ENCODE measurements at regions not wholly inside any gene's neighbourhood (a gene's known extent, or its start where the extent isn't known, plus 50 kb on each side); places are given as distances from the start of the nearest gene placed in this dataset.

DNA sequence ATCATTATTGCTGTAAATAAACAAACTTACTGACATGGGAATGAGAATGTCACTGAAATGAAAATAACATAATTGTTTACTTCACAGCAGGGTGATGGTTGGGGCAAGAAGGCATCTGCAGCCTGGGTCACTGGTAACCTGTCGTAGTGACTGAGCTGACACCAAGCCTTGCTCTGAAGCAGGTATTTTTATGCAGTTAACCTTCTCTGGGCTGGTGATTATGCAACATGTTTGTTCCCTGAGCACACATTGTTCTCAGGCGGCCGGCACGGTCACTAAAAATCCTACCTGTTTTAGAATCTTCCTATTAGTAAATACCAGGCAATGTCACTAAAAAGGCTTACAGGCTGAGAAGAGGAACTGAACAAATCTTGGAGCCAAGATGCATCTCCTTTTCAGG lies 157.7 kb upstream of the NR3C1 start:
- DNase-seq (ENCODE audit: low read depth) = no peak

DNA sequence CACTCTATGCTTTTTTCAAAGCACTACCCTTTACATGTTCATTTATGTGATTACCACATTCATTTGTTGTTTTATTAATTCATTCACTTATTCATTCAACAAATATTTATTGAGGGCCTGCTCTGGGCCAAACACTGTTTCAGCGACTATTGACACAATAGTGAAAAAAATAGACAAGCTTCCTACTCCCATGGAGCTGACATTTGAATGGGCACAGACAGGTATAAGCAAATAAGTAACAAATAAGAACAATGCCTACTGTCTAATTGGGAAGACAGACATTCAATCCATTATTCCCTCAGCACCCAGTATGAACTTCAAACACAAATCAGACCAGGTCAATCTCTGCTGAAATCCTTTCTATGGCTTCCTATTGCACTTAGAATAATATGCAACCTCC lies 156.9 kb upstream of the NR3C1 start:
- no peak for DNase-seq (ENCODE audit: low read depth)

DNA sequence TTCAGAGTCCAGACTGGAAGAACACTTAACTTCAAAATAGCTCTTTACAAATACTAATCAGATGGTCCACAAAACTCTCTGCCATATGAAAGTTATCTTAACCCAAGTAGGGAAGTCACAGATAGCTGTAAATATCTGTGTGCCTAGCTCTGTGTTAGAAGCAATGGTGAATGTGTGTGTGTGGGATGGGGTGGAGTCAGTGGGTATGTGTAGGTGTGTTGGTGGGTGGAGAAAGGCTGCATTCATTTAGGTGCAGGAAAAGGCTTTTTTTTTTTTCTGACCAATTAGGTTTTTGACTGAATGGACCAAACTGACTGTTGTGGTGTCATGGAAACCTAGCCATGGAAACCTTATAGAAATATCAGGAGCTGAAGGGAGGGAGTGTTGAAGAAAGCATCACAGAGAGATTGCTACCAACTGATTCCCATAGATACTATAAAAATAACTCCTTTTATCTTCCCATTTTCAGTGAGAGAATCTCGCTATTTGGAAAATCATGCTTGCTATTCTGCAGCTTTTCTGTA lies 156.2 kb upstream of the NR3C1 start:
- DNase-seq (ENCODE audit: low read depth) = no peak

DNA sequence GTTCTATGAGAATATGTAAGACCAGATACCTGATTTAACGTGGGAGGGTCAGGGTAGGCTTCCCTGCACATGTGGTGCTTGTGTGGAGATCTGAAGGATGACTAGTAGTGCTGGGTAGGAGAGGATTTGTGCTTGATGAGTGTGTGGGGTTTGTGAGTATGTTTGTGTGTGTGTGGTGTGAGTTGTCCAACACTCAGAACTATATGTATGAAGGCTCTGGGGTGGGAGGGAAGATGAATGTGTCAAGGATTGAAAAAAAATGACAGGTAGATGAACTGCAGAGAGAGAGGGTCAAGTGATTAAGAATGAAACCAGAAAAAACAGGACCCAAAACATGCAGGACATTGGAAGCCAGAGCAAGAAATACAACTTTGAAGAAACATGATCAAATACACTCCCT lies 154.6 kb upstream of the NR3C1 start:
- DNase-seq (ENCODE audit: low read depth) = no peak

DNA sequence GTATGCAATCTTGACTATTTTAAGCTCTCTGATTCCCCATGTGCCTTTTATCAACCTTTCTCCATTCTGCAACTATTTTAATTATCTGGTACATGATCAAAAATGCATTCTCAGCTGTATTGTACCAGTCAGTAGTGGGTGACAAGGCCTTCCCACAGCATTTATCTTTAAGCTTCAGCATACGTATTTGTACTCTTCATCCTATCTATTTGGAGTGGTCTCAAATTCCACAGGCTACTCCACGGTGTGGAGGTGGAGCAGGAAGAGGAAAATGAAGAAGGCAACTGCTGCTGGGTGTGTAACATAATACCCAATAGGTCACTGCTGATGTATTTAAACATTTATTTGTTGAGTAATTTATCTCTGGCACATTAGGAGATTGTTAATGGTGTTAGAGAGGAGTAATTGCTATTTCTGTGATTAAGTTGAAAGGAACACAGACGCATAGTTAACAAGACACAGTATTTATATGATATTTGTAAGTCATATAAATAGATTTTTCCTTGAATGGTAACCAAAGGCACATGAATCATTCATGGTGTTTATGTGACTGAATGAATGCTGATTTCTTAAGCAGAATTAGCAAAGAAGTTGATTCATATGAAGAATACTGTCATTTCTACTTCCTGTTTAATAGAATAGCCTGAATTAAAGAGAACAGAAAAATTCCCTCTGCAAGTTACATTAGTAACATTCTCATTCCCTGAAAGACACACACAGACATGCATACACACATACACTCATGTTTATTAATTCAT lies 153.8 kb upstream of the NR3C1 start:
- no peak for DNase-seq (ENCODE audit: low read depth)

DNA sequence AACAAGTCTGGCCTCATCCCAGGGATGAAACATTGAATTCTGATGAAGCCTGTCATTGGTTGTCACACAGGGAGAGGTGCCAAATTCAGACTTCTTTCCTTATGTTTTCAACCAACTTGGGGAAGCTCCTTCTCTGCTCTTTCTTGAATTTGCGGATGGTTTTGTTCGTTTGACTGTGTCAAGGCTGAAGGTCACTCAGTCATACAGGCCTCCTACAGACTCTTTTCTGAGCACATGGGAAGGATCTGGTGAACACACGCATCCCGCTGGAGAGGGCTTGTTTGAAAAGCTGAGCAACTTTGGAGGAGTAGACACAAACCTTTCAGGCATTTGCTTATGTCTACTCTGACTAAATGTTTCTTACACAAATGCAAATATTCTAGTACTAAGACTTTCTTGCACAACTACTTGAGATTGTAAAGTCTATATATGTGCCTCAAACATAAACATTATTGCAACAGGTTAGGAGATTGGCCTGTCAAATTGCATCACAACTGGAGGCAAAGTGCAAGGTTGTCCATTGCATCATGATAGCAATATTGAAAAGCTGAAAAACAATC lies 151.5 kb upstream of the NR3C1 start:
- DNase-seq (ENCODE audit: low read depth) = no peak

DNA sequence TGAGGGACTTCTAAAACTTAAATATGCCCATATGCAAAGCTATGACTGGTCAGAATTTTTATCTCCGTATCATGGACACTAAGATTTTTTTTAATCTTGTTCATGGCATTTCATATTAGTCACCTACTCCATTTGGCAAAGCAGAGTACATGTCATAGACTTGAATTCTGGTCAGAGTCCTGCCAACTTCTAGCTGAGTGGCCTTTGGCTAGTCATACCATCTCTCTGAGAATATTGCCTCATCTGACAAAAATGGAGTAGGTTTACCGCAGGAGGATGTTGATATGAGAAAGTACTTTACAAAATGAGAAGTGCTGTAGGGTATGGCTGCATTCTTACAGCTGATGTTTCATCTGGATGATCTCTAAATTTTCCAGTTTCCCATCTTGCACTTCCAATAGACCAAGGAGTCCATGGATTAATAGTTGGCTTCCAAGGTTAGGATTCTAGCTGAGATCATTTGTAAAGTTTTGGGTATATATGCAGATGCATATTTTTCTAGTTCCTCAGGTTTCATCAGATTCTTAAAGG lies 150.8 kb upstream of the NR3C1 start:
- DNase-seq (ENCODE audit: low read depth) = no peak

DNA sequence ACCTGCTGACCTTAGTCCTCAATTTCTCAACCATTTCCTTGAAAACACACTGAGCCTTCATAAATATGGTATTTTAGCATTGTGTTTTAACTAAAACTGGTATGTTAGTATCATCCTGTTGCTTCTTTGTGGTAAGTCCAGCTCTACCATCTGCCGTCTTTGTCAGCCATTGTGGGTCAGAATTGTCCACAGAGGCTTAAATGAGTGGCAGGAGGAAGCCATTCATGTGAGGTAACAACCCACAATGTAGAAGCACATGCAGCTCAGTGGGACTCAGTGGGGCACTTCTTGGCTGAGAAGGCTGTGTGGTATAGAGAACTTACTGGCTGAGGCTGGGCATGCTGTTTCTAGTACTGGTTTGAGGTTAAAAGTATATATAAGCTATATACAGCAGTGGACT lies 149.2 kb upstream of the NR3C1 start:
- DNase-seq (ENCODE audit: low read depth) = no peak

DNA sequence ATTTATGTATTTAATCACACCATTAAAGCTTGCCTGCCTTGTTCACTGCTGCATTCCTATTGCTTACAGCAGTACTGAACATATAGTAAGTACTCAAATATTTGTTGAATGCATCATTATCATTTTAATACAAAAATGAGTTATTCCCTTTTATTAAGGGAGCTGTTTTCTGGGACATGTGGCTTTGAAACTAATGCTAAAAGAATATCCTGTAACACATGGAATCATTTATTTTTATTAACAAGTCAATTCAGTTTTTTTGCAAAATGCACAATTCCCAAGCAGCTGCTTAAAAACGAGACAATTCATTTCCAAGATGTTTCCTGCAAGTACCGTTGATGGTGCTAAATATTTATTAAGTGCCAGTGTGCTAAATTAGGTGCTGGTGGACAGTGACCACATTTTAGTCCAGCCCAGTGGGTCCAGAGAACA lies 148.3 kb upstream of the NR3C1 start:
- DNase-seq (ENCODE audit: low read depth) = no peak

DNA sequence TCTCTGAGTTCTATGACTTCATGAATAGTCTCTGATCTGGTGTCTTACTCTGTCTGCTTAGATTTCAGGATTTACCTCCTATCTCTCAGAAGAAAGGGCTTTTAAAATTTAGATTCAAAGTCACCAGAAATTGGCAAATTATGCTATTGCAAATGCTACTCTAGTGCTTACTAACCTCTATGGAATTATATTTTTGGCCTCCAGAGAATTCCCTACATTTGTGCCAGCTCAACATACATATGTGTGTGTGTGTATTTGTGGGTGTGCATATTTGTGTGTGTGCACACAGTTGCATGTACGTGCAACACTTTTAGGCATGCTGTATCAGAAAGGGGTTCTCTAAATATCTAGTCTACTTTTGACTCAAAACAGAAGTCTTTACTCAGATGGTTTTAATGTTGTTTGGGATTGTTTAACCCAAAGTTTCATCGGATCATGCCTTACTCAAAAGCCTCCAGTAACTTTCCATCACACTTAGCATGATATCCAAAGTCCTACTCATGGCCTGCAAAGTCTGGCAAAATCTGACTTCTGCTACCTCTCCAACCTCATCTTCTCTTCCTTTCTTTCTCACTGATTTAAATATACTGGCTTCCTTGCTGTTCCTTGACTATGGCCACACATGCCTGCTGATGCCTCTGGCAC lies 147.6 kb upstream of the NR3C1 start:
- DNase-seq (ENCODE audit: low read depth) = no peak

DNA sequence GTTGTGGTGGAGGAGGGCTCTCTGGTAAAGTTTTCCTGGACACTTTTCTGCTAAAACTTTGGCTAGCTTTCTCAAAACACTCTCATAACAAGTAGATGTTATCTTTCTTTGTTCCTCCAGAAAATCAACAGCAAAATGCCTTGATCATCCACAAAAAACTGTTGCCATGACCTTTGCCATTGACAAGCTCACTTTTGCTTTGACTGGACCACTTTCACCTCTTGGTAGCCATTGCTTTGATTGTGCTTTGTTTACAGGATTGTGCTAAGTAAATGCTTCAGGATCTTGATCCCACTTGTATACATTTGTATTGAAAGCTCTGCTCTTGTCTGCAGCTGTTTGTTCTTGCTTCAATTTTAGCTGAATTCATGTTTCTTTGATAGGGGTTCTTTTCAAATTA lies 143.9 kb upstream of the NR3C1 start:
- no peak for DNase-seq (ENCODE audit: low read depth)

DNA sequence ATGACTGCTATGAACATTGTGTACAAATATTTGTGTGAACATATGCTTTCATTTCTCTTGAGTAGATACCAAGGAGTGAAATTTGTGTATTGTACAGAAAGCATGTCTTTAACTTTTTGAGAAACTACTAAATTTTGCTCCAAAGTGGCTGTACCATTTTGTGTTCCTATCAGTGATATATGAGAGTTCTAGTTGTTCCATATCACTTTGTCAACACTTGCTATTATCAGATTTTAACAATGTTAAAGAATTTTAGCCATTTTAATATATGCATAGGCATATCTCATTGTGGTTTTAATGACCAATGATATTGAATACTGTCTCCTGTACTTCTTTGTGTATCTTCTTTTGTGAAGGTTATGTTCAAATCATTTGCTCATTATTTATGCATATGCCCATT lies 142.9 kb upstream of the NR3C1 start:
- DNase-seq (ENCODE audit: low read depth) = no peak

DNA sequence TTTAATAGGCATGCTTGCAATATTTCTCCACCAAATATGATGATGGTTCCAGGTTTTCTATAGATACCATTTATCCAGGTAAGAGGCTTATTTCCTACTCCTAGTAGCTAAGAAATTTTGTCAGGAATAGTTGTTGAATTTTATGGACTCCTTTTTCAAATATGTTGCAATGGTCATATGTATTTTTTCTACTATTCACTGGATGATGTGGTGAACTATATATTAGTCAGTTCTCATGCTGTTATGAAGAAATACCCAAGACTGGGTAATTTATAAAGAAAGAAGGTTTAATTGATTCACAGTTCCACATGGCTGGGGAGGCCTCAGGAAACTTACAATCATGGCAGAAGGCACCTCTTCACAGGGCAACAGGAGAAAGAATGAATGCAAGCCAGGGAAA lies 141.1 kb upstream of the NR3C1 start:
- DNase-seq (ENCODE audit: low read depth) = no peak

DNA sequence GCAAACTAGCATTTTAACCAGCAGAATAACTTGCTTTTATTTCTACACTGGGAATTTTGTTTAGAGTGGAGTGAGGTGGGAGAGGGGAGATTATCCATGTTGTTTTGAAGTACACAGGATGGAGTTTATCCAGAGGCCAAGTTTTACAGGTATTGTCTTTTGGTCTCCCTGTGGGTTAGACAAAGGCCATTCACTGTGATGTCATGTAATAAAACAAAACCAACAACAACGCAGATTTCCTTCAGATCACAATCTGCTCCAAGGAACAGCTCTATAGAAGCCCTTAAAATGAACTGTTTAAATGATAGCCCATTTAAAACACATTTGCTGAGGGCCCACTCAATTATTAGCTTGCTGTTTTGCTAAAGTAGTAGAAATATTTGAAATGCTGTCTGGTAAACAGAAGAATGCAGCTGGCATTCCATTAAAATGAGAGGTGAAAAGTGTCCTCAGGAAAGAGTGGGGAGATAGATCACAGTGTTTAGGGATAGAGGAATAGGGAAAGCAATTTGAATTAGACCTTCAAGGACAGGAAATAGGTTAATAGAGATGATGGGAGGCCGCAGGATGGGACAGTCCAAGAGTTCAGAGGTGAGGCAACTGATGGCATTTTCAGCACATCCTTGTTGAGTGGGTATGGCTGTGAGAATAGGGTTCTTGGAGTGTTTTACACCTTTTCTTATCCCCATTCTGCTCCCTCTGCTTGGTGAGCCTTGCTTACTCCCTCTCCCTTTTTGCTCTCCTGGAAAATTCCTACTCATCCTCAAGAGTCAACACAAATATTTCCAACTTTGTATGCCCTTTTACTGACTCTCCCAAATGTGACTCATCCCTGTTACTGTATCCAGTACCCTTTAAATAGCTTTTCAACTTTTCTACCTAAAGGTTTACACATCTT lies 140.1 kb upstream of the NR3C1 start:
- DNase-seq (ENCODE audit: low read depth) = no peak

DNA sequence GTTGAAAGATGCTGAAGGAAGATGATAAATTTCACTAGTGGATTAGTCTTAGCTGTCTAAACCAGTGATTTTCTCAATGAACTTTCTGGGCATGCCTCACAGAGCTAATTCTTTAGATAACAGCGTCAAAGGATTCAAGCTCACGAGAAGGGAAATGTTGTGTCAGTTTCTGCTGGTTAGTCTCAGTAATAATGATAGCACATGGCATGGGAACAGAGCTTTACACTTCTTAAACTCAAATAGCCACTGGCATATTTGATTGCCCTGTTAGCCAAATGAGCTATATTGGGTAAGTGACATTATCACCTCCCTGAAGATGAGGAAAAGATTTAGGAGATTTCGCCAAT lies 139.3 kb upstream of the NR3C1 start:
- DNase-seq (ENCODE audit: low read depth) = no peak

DNA sequence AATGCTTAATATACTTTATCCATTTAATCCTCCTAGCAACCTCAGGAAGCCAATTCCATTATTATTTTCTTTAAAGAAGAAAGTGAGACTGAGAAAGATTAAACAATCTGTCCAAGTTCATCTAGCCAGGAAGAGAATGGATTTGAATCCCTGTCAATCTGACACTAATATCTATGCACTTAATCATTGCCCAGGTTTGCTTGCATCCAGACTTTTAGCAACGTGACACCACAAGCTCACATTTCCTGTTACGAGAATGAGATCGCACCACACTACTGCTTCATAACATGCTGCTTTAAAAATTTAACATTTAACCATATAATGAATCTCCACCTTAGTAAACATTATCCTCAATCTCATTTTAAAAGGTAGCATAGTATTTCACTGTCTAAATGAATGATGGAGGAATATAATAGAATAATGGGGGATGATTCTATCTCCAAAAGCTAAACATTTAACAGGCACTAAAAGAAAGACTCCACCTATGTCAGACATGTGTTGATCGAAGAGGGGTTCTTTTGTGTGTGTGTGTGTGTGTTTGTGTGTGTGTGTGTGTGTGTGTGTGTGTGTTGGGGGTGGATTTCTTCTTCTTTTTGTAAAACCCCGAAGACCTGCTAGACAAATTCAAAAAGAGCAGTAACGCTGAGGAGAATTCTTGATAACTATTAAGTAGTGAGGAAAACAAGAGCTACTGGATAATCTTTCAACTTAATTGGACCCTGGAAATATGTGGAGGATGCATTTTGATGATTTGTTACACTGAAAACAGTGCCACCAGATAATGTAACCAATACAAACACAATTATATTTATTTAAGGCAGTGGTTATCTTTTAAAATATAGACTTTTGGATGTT lies 138.7 kb upstream of the NR3C1 start:
- DNase-seq (ENCODE audit: low read depth) = no peak

DNA sequence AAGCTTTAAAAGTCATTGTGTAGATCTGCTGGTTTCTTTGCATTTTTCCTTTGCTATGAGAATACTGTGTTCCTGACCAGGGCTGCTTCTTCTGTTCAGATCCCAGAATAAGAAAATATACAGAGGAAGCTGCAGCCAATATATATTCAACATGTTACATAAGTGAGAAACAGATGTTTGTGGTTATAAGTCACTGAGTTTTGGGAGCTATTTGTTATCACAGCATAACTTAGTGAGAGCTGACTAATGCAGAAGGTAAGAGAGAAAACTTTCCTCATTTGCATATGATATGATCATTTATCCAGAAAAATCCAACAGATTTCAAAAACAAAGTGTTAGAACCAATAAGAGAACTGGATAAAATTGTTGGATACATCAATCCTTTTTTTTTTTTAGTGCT lies 136.3 kb upstream of the NR3C1 start:
- DNase-seq (ENCODE audit: low read depth) = no peak

DNA sequence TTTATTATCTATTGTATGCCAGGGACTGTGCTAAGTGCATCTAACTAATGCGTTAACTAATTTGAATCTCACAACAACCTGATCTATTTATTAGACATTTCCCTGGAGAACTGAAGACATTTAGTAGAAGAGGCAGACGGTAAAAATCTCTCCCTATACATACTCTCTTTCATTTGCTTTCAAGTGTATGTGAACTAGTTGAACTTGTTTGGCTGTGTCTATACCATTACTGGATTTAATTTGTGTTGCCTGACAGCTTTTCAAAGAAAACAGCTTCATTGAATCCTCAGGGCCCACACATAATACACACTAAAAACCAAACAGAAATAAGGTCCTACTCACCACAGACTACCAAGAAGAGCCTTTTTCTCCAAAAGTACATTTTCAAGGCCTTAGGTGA lies 133.6 kb upstream of the NR3C1 start:
- no peak for DNase-seq (ENCODE audit: low read depth)

DNA sequence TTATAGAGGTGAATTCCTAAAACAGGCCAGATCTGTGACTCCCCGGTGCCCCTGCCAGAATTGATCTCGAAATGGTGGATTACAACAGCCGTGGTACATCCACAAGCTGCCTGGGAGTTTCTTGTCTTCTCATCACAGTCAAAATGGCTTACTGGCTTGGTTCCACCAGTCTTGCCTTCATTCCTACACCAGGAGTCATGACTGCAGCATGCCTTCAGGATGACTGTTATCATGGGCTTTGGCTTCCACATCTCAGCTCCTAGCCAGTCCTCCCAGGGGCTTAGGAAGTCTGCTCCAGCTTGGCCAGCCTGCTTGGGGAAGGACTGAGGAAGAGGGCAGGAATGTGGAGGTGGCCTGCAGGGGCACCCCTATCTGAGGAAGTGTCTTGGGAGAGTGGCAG lies 132.9 kb upstream of the NR3C1 start:
- DNase-seq (ENCODE audit: low read depth) = no peak

DNA sequence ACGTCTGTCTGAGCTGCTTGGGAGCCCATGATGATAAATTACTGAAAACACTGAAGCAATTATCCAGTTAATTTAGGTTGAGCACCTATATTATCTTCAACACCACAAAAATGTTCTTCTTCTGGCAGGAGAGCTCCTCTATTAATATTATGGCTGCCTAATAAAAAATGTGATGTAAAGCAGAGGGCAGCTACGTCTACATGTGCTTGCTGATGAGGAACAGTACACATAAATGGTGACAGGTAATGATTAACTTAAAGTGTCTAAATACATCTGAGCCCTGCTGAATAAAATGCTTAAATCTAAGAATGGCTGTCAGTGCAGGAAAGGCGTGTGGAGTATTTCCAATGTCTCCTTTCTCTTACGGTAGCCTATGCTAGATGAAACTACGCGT lies 131.3 kb upstream of the NR3C1 start:
- no peak for DNase-seq (ENCODE audit: low read depth)

Data from activated T-cell treated with anti-CD3 and anti-CD28 coated beads for 48 hours (primary cell).